ENCODE measurements at regions not wholly inside any gene's neighbourhood (a gene's known extent, or its start where the extent isn't known, plus 50 kb on each side); places are given as distances from the start of the nearest gene placed in this dataset.

DNA sequence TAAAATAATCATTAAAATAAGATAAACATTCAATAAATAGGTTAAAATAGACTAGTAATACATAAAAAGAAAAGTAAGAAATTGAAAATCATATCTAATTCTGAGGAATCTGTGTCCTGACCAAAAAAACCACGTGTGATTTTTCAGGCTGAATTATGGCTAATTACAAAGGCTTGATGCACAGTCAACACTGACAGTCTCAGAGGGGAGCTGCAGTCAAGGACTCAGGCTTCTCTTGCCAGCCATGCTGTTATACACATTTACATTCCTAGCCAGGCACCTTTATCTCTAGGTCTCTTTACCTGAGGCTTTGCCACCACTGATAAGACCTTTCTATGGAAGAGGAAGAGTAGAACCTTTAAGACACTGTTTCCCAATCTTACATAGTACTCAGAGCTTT is 1737.7 kb upstream of the PCDH10 start:
- TF ChIP-seq, protein P1, sequence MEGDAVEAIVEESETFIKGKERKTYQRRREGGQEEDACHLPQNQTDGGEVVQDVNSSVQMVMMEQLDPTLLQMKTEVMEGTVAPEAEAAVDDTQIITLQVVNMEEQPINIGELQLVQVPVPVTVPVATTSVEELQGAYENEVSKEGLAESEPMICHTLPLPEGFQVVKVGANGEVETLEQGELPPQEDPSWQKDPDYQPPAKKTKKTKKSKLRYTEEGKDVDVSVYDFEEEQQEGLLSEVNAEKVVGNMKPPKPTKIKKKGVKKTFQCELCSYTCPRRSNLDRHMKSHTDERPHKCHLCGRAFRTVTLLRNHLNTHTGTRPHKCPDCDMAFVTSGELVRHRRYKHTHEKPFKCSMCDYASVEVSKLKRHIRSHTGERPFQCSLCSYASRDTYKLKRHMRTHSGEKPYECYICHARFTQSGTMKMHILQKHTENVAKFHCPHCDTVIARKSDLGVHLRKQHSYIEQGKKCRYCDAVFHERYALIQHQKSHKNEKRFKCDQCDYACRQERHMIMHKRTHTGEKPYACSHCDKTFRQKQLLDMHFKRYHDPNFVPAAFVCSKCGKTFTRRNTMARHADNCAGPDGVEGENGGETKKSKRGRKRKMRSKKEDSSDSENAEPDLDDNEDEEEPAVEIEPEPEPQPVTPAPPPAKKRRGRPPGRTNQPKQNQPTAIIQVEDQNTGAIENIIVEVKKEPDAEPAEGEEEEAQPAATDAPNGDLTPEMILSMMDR (IDR thresholded peaks at IDR 0.05; ENCODE audit: poor library complexity): no peak
- TF ChIP-seq EZH2 (IDR thresholded peaks at IDR 0.05; ENCODE audit: borderline replicate concordance): no peak

Data from hepatocyte (in vitro differentiated cells).